ENCODE measurements at regions not wholly inside any gene's neighbourhood (a gene's known extent, or its start where the extent isn't known, plus 50 kb on each side); places are given as distances from the start of the nearest gene placed in this dataset.
"Not testable (repeated sequence)": the region's sequence is repeated elsewhere in the genome, so short reads cannot be mapped to it uniquely, and the experiment has no call there.

DNA sequence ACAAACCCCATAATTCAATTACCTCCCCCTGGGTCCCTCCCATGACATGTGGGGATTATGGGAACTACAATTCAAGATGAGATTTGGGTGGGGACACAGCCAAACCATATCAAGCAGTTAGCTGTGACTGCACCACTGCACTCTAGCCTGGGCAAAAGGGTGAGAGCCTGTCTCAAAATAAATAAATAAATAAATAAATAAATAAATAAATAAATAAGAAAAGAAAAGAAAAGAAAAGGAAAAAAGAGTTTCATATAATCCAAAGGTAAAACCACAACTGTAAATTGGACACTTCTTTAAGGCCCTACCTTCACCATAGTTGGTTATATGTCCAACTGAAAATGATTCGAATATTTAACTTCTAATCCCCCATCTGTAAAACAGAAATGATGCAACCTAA is 157.6 kb upstream of the FIGN start:
- TF ChIP-seq KLF9 (tag by site-specific recombination; IDR thresholded peaks at IDR 0.05; ENCODE audit: low read depth); ZNF184 (tag by site-specific recombination; IDR thresholded peaks at IDR 0.05); ZNF114 (tag by site-specific recombination; IDR thresholded peaks at IDR 0.05); ZNF677 (tag by site-specific recombination; IDR thresholded peaks at IDR 0.05); ZBTB21 (tag by site-specific recombination; IDR thresholded peaks at IDR 0.05); ZNF292 (tag by site-specific recombination; IDR thresholded peaks at IDR 0.05; ENCODE audit: borderline replicate concordance, low read depth); ZNF792 (tag by site-specific recombination; IDR thresholded peaks at IDR 0.05): not testable (repeated sequence)
- TF ChIP-seq, protein P1, sequence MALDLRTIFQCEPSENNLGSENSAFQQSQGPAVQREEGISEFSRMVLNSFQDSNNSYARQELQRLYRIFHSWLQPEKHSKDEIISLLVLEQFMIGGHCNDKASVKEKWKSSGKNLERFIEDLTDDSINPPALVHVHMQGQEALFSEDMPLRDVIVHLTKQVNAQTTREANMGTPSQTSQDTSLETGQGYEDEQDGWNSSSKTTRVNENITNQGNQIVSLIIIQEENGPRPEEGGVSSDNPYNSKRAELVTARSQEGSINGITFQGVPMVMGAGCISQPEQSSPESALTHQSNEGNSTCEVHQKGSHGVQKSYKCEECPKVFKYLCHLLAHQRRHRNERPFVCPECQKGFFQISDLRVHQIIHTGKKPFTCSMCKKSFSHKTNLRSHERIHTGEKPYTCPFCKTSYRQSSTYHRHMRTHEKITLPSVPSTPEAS (tag by site-specific recombination; IDR thresholded peaks at IDR 0.05) = not testable (repeated sequence)
- TF ChIP-seq, protein P2, sequence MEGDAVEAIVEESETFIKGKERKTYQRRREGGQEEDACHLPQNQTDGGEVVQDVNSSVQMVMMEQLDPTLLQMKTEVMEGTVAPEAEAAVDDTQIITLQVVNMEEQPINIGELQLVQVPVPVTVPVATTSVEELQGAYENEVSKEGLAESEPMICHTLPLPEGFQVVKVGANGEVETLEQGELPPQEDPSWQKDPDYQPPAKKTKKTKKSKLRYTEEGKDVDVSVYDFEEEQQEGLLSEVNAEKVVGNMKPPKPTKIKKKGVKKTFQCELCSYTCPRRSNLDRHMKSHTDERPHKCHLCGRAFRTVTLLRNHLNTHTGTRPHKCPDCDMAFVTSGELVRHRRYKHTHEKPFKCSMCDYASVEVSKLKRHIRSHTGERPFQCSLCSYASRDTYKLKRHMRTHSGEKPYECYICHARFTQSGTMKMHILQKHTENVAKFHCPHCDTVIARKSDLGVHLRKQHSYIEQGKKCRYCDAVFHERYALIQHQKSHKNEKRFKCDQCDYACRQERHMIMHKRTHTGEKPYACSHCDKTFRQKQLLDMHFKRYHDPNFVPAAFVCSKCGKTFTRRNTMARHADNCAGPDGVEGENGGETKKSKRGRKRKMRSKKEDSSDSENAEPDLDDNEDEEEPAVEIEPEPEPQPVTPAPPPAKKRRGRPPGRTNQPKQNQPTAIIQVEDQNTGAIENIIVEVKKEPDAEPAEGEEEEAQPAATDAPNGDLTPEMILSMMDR (tag by site-specific recombination; IDR thresholded peaks at IDR 0.05) = not testable (repeated sequence)
- TF ChIP-seq, protein P3, sequence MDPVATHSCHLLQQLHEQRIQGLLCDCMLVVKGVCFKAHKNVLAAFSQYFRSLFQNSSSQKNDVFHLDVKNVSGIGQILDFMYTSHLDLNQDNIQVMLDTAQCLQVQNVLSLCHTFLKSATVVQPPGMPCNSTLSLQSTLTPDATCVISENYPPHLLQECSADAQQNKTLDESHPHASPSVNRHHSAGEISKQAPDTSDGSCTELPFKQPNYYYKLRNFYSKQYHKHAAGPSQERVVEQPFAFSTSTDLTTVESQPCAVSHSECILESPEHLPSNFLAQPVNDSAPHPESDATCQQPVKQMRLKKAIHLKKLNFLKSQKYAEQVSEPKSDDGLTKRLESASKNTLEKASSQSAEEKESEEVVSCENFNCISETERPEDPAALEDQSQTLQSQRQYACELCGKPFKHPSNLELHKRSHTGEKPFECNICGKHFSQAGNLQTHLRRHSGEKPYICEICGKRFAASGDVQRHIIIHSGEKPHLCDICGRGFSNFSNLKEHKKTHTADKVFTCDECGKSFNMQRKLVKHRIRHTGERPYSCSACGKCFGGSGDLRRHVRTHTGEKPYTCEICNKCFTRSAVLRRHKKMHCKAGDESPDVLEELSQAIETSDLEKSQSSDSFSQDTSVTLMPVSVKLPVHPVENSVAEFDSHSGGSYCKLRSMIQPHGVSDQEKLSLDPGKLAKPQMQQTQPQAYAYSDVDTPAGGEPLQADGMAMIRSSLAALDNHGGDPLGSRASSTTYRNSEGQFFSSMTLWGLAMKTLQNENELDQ (tag by site-specific recombination; IDR thresholded peaks at IDR 0.05; ENCODE audit: low read depth) = not testable (repeated sequence)
- TF ChIP-seq, protein P4, sequence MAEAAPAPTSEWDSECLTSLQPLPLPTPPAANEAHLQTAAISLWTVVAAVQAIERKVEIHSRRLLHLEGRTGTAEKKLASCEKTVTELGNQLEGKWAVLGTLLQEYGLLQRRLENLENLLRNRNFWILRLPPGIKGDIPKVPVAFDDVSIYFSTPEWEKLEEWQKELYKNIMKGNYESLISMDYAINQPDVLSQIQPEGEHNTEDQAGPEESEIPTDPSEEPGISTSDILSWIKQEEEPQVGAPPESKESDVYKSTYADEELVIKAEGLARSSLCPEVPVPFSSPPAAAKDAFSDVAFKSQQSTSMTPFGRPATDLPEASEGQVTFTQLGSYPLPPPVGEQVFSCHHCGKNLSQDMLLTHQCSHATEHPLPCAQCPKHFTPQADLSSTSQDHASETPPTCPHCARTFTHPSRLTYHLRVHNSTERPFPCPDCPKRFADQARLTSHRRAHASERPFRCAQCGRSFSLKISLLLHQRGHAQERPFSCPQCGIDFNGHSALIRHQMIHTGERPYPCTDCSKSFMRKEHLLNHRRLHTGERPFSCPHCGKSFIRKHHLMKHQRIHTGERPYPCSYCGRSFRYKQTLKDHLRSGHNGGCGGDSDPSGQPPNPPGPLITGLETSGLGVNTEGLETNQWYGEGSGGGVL (tag by site-specific recombination; IDR thresholded peaks at IDR 0.05) = not testable (repeated sequence)

Data from HEK293 (cell line).